ENCODE measurements at regions not wholly inside any gene's neighbourhood (a gene's known extent, or its start where the extent isn't known, plus 50 kb on each side); places are given as distances from the start of the nearest gene placed in this dataset.

DNA sequence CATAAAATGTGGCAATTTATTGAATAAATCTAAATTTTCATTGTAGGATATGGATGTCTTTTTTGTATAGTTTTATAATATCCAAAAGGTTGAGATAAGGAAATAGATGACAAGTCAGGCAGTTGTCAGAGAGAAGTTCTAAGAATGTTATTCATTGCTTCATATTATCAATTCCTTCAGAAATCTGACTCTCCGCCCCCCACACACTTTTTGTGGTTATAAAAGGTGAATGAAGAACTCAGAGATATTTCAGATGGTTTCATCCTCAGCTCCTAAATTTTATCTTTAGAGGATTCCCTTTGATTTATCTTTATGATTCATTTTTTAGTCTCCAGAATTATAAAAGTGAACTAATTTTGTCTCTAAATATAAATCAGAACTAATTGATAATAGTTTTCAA, 136.1 kb upstream of the NOX3 start:
- TF ChIP-seq POLR2A (IDR thresholded peaks at IDR 0.05) (no peak), EP300 (IDR thresholded peaks at IDR 0.05) (no peak), POLR2AphosphoS5 (IDR thresholded peaks at IDR 0.05) (no peak)
- TF ChIP-seq, protein P1, sequence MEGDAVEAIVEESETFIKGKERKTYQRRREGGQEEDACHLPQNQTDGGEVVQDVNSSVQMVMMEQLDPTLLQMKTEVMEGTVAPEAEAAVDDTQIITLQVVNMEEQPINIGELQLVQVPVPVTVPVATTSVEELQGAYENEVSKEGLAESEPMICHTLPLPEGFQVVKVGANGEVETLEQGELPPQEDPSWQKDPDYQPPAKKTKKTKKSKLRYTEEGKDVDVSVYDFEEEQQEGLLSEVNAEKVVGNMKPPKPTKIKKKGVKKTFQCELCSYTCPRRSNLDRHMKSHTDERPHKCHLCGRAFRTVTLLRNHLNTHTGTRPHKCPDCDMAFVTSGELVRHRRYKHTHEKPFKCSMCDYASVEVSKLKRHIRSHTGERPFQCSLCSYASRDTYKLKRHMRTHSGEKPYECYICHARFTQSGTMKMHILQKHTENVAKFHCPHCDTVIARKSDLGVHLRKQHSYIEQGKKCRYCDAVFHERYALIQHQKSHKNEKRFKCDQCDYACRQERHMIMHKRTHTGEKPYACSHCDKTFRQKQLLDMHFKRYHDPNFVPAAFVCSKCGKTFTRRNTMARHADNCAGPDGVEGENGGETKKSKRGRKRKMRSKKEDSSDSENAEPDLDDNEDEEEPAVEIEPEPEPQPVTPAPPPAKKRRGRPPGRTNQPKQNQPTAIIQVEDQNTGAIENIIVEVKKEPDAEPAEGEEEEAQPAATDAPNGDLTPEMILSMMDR (IDR thresholded peaks at IDR 0.05), result no peak

All from sigmoid colon (tissue), 4 donors.